Activated CD4-positive, alpha-beta T cell treated with anti-CD3 and anti-CD28 coated beads, Interleukin-2, amount 50 U/mL, for 48 hours (primary cell): ENCODE measurements at regions not wholly inside any gene's neighbourhood (a gene's known extent, or its start where the extent isn't known, plus 50 kb on each side); places are given as distances from the start of the nearest gene placed in this dataset.
A peak's percentile ranks its signal among the peaks of the same experiment; 100 is the strongest.
"Not testable (repeated sequence)": the region's sequence is repeated elsewhere in the genome, so short reads cannot be mapped to it uniquely, and the experiment has no call there.

ENCODE experiments used
- DNase-seq, 2 experiments: peaks; one replicate each; pipeline ENCODE4 v3.0.0-alpha.2; 2020

DNA sequence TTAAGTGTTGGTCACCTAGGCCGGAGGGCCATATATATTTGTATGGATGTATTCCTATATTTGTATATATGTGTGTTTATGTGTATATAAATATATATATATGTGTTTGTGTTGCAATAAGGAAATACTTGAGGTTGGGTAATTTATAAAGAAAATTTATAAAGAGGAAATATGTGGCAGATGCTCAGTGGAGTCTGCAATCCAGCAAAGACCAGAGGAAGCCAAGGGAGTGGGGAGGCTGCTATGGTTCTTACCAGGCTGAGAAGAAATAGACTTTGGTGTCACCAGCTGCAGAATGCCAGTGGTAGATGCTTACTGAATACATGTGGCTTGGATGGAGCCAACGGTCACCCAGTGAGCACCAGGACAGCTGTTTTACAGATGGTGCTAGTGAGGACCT is 97.4 kb upstream of the ELOVL5 start:
- no peak for DNase-seq

DNA sequence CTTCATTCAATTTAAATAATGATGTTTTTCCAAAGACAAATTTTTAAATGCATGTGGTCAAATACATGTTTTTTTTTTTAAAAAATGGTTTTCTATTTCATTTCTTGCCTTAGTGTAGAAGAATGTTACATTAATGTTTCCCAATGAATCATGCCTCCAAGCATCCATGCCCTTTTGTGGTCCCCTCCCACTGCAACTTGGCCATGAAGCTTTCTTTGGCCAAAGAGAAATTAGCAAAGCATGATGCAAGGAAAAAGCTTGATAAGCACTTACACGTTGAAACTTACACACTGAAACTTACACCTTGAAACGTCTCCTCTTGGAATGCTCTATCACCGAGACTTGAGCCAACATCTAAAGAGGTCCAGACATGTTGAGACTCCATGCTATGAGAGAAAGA is 93.0 kb upstream of the ELOVL5 start:
- no peak for DNase-seq

DNA sequence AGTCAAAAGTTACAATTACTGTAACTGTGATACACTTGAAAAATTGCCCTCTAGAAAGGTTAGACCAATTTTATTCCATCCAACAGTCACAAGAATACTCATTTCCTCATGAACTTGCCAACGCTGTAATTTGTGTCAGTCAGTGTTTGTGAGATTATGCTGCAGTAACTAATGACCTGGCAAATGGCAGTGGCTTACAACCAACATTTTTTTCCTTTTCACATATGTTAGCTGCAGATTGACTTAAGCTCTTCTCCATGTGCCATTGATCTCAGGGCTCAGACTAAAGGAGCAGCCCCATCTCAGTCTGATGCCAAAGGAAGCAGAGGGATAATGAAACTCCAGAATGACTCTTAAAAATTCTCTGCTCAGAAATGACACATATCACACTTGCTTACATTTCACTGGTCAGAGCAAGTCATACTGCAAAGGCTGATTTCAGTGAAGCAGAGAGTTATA is 92.3 kb upstream of the ELOVL5 start:
- DNase-seq, result no peak

DNA sequence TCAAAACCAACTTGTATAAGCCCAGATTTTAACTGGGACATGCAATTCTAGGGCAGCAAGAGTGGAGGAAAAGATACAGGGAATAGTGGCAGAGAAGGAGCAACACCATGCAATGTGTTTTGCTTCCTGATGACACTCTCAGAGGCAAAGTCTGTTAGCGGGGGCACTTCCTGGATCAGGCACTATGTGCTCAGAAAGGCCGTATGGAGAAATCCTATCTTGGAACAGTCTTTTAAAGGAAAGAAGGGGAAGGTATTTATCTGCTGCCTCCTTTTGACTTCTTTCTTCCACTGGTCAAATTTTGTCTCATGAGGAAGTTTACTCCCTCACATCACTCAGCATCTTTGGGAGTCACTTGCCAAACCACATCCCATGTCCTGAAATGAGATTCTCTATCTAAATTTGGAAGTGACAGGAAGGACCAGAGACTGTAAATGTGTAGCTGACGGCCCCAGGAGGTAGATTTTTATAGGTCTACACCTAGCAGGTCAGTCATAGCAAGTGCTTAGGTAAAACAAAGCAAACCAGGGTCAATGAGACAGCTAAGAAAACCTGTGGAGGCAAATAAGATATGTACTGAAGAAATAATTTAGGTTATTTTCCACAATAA is 91.7 kb upstream of the ELOVL5 start:
- no peak for DNase-seq

- no peak for DNase-seq
These were observed 90.8 kb upstream of the ELOVL5 start for GRCh38 chr6:53439556-53439955.

GRCh38 chr6:53437557-53438202 is 88.9 kb upstream of the ELOVL5 start:
- DNase-seq, result peak; percentile 8 to 32

GRCh38 chr6:53436526-53437303 is 88.0 kb upstream of the ELOVL5 start:
- DNase-seq, result no peak

GRCh38 chr6:53433951-53434285 is 85.2 kb upstream of the ELOVL5 start:
- DNase-seq, result no peak

- no peak for DNase-seq
These were observed 84.7 kb upstream of the ELOVL5 start for GRCh38 chr6:53433261-53433950.

DNA sequence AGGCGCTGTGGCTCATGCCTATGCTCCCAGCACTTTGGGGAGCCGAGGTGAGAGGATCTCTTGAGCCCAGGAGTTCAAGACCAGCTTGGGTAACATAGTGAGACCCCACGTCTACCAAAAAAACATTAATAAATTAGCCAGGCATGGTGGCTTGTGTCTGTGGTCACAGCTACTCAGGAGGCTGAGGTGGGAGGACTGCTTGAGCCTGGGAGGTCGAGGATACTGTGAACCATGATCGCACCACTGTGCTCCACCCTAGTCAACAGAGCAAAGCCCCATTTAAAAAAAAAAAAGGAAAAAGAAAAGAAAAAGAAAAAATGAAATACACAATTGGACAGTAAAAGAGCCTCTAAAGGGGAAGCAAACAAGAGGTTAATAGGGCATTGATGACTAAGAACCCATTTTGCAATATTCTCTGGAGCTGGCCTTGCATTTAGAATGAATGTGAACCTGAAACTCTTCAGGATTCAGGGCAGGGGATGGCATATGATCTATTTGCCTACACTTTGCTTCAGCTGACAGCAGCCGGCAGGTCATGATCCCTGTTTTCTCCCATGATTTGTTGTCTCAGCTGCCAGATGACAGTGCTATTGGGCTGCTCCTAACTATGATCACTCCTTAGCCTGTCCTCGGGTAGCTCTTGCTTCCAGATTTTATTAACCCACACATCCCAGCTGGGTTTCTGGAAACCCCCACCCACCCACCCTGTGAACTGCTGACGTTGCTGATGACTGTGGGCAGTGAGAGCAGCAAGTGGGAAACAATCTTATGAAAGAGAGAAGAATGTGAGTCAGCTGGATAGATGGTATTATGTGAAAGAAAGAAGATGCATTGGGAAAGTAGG is 83.8 kb upstream of the ELOVL5 start:
- no peak for DNase-seq

GRCh38 chr6:53431704-53432103 is 83.0 kb upstream of the ELOVL5 start:
- no peak for DNase-seq

DNA sequence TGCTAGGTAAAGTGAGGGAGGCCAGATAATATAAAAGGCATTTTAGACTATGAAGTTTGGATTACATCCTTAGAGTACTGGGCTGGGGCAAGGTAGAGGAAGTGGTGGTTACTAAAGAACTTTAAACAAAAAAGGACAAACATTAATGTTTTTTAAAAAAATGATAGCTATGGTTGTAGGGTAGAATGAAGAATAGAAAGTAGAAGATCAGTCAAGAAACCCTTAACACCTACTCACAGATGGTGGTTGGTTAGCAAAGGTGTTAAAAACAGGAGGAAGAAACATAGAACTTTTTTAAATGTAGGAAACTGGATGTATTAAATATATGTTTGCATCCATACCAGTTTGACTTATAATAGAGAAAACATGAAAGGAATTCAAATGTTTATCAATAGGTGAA is 80.7 kb upstream of the ELOVL5 start:
- no peak for DNase-seq

GRCh38 chr6:53428886-53429285 is 80.1 kb upstream of the ELOVL5 start:
- no peak for DNase-seq

- no peak for DNase-seq
These were observed 78.0 kb upstream of the ELOVL5 start for GRCh38 chr6:53426667-53427270.

DNA sequence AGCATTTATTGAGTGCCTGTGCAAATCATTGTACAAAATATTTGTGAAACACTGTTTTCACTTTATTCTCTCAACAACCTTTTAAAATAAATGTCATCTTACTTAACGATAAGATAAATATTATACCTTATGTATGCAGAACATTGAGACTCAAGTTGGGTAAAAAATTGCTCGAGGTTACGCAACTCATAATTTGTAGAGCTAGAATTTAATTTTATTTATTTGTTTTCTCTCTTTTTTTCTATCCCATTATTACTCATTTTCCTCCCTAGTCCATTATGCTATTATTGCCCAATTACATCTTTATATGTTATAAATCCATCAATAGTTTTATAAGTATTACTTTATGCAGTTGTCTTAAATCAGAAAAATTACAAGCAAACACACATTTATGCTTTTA is 77.4 kb upstream of the ELOVL5 start:
- no peak for DNase-seq

DNA sequence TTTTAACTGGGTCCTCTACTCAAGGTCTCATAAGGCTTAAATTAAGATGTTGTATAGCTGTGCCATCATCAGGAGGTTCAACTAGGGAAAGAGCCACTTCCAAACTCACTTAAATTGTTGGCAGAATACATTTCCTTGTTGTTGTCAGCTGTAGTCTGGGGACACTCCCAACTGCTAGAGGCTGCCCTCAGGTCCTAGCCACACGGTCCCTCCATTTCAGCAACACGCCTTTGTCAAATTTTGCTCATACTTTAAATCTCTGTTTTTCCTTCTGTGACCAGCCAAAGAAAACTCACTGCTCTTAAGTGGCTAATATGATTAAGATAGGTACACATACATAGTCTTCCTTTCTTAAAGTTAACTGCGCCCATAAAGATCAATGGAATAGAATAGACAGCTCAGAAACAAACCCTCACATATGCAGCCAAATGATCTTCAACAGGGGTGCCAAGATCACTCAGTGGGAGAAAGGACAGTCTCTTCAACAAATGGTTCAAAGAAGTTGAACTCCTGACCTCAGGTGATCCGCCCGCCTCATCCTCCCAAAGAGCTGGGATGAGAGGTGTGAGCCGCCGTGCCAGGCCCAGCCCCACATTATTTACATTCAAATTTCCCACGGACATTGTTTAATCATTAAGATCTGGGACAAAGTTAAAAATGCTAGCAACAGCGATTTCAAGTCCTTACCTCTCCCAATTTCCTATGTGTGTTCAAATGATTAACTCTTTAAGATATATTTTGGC is 76.4 kb upstream of the ELOVL5 start:
- no peak for DNase-seq

DNA sequence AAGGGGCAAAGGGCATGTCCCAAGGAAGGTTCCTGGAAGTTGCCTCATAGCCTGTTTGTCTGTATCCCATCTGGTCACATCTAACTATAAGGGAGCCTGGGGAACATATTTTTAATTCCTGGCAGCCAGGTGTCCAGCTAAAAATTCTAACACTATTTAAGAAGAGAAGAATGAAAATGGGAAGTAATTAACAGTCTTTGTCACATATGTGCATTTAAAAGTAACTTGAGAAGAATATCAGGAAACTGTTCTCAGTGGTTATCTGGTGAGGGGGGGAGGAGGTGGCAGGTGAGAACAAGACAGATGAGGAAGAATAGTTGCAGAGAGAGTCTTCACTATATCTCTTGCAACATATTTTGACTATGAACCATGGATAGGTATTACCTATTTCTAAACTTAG is 75.5 kb upstream of the ELOVL5 start:
- DNase-seq, result no peak

- not testable (repeated sequence) for DNase-seq
These were observed 74.8 kb upstream of the ELOVL5 start for GRCh38 chr6:53423560-53423959.

GRCh38 chr6:53419026-53419425 is 70.3 kb upstream of the ELOVL5 start:
- no peak for DNase-seq

DNA sequence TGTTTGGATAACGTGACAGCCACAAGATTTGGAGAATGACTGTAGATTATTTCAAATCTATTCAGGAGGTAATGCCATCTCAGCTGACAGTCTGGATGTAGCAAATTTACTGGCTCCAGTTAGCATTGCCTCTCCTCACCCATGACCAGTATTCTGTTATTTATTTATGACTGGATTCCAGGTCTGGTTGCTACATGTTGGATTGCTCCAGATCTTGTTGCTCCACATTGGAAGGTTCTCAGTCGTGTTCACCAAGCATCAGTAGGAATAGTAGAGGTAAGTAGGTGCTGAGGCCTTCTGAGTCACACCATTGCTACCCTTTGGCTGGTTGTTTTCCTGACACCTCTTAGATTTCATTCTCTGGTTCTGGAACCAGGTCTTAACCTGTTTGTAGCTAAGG is 69.5 kb upstream of the ELOVL5 start:
- DNase-seq, result no peak

GRCh38 chr6:53417141-53417540 is 68.4 kb upstream of the ELOVL5 start:
- no peak for DNase-seq

DNA sequence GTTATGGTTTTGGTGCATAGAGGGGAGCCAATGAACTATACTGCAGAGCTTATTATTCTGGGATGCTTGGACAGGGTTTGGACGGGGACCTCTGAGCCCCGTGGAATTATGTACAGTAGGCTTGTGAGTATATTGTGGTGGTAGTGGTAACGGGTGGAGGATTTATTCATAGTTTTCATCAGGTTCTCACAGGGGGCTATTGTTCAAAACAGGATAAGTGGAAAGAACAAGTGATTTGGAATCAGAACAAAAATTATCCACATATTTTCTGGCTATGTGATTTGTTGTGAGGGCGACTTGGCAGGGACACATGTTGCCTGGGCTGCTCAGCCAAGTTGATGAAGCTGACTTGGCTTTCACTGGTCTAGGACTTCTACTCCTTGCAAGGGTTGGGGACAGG is 64.6 kb upstream of the ELOVL5 start:
- no peak for DNase-seq
